CD8-positive, alpha-beta memory T cell (primary cell): ENCODE measurements at regions not wholly inside any gene's neighbourhood (a gene's known extent, or its start where the extent isn't known, plus 50 kb on each side); places are given as distances from the start of the nearest gene placed in this dataset.

ENCODE experiments used
- CTCF ChIA-PET: fragments of 350-600 bp; sonication (Branson Sonifier 250); formaldehyde crosslinking; loops from one replicate; lab custom pipeline; 2021; ENCODE audit warnings: antibody characterized with exemption; lab: Charles Lee
- POLR2A ChIA-PET: fragments of 350-600 bp; sonication (Branson Sonifier 250); formaldehyde crosslinking; loops from one replicate; lab custom pipeline; 2021; ENCODE audit warnings: antibody characterized with exemption; lab: Charles Lee
- DNase-seq, 5 donors: peaks; one replicate each; pipeline versions ENCODE4 v3.0.0 to v3.0.0-alpha.2; 2020 to 2022; ENCODE audit warnings: mixed read lengths in 1 of 5
- H3K27ac ChIP-seq: one replicate; pipeline ENCODE4 v1.7.0; 2013; ENCODE audit warnings: low read depth, mild to moderate bottlenecking, low read length, moderate library complexity
- H3K27me3 ChIP-seq: 2 replicates; pipeline ENCODE4 v1.7.0; 2013; ENCODE audit warnings: low read length, mild to moderate bottlenecking; ENCODE audit not compliant: insufficient read depth, poor library complexity, severe bottlenecking
- H3K36me3 ChIP-seq: 2 replicates; pipeline ENCODE4 v1.7.0; 2013; ENCODE audit warnings: mild to moderate bottlenecking, low read length, moderate library complexity; ENCODE audit not compliant: insufficient read depth
- H3K4me1 ChIP-seq: 2 replicates; pipeline ENCODE4 v1.7.0; 2013; ENCODE audit warnings: mild to moderate bottlenecking, low read length, moderate library complexity; ENCODE audit not compliant: insufficient read depth
- H3K4me3 ChIP-seq: 2 replicates; pipeline ENCODE4 v1.7.0; 2013; ENCODE audit warnings: mild to moderate bottlenecking, low read length
- H3K9me3 ChIP-seq: 2 replicates; pipeline ENCODE4 v1.7.0; 2013; ENCODE audit warnings: mild to moderate bottlenecking, low read length
- H3K27ac Mint-ChIP-seq, 8 donors: one replicate each; pipeline ENCODE4 v1.8.0; 2020 to 2021; ENCODE audit warnings: mixed read lengths in 8 of 8, mild to moderate bottlenecking in 6 of 8, inconsistent platforms in 3 of 8, moderate library complexity in 3 of 8
- H3K27me3 Mint-ChIP-seq, 2 donors: one replicate each; pipeline ENCODE4 v1.8.0; 2020 to 2021; ENCODE audit warnings: mixed read lengths in 2 of 2, mild to moderate bottlenecking in 1 of 2, moderate library complexity in 1 of 2
- H3K36me3 Mint-ChIP-seq, 3 donors: one replicate each; pipeline ENCODE4 v1.8.0; 2020 to 2021; ENCODE audit warnings: mixed read lengths in 3 of 3, inconsistent platforms in 1 of 3, mild to moderate bottlenecking in 1 of 3
- H3K4me1 Mint-ChIP-seq, 3 donors: one replicate each; pipeline ENCODE4 v1.8.0; 2020 to 2021; ENCODE audit warnings: mixed read lengths in 3 of 3, inconsistent platforms in 1 of 3, mild to moderate bottlenecking in 1 of 3
- H3K4me3 Mint-ChIP-seq, 7 donors: one replicate each; pipeline ENCODE4 v1.8.0; 2020 to 2021; ENCODE audit warnings: mixed read lengths in 7 of 7, mild to moderate bottlenecking in 6 of 7, moderate library complexity in 4 of 7, inconsistent platforms in 2 of 7
- H3K9me3 Mint-ChIP-seq, 5 donors: one replicate each; pipeline ENCODE4 v1.8.0; 2020 to 2022; ENCODE audit warnings: mixed read lengths in 5 of 5, mild to moderate bottlenecking in 3 of 5, moderate library complexity in 2 of 5, inconsistent platforms in 1 of 5

GRCh38 chr6:47129129-47129528, 87.0 kb upstream of the ADGRF1 start:
- no peaks in the 10 kb centered on the region for H3K4me1 ChIP-seq
- Mint-ChIP-seq H3K36me3 (no peaks in the 10 kb centered on the region), H3K27ac (no peak overlapping the region), H3K9me3 (peaks cover 0 to 2% (median 0%) of the 10 kb centered on the region in 5 donors), H3K4me3 (no peak overlapping the region), H3K27me3 (peaks cover 0 to 3% of the 10 kb centered on the region in 2 donors), H3K4me1 (no peaks in the 10 kb centered on the region)
- H3K27ac ChIP-seq: no peak overlapping the region
- ChIA-PET CTCF (no interaction called here), POLR2A (no interaction called here)
- H3K27me3 ChIP-seq: no peaks in the 10 kb centered on the region
- no peaks in the 10 kb centered on the region for H3K36me3 ChIP-seq
- no peaks in the 10 kb centered on the region for H3K9me3 ChIP-seq
- no peak overlapping the region for H3K4me3 ChIP-seq
- no peak for DNase-seq

GRCh38 chr6:47126647-47127391, 84.7 kb upstream of the ADGRF1 start:
- DNase-seq: no peak
- no peak overlapping the region for H3K27ac Mint-ChIP-seq
- no peak overlapping the region for H3K4me3 ChIP-seq
- no peaks in the 10 kb centered on the region for H3K36me3 Mint-ChIP-seq
- no peaks in the 10 kb centered on the region for H3K4me1 Mint-ChIP-seq
- H3K36me3 ChIP-seq: no peaks in the 10 kb centered on the region
- POLR2A ChIA-PET: no interaction called here
- H3K27me3 Mint-ChIP-seq: peaks cover 0 to 3% of the 10 kb centered on the region in 2 donors
- peaks cover 0 to 2% (median 0%) of the 10 kb centered on the region in 5 donors for H3K9me3 Mint-ChIP-seq
- no peaks in the 10 kb centered on the region for H3K4me1 ChIP-seq
- no peaks in the 10 kb centered on the region for H3K9me3 ChIP-seq
- H3K4me3 Mint-ChIP-seq: no peak overlapping the region
- CTCF ChIA-PET: no interaction called here
- H3K27ac ChIP-seq: no peak overlapping the region
- no peaks in the 10 kb centered on the region for H3K27me3 ChIP-seq

GRCh38 chr6:47118611-47119010, 76.5 kb upstream of the ADGRF1 start:
- Histone ChIP-seq H3K27me3 (no peaks in the 10 kb centered on the region), H3K4me3 (no peak overlapping the region), H3K36me3 (no peaks in the 10 kb centered on the region), H3K27ac (no peak overlapping the region), H3K4me1 (no peaks in the 10 kb centered on the region), H3K9me3 (no peaks in the 10 kb centered on the region)
- CTCF ChIA-PET: no interaction called here
- peaks cover 0 to 3% of the 10 kb centered on the region in 2 donors for H3K27me3 Mint-ChIP-seq
- H3K36me3 Mint-ChIP-seq: no peaks in the 10 kb centered on the region
- no peaks in the 10 kb centered on the region for H3K4me1 Mint-ChIP-seq
- H3K27ac Mint-ChIP-seq: no peak overlapping the region
- no peak for DNase-seq
- no peak overlapping the region for H3K4me3 Mint-ChIP-seq
- POLR2A ChIA-PET: no interaction called here
- peaks cover 0 to 2% (median 0%) of the 10 kb centered on the region in 5 donors for H3K9me3 Mint-ChIP-seq

GRCh38 chr6:47117314-47117713, 75.2 kb upstream of the ADGRF1 start:
- no peaks in the 10 kb centered on the region for H3K27me3 ChIP-seq
- no peaks in the 10 kb centered on the region for H3K36me3 ChIP-seq
- no peaks in the 10 kb centered on the region for H3K4me1 Mint-ChIP-seq
- H3K36me3 Mint-ChIP-seq: no peaks in the 10 kb centered on the region
- H3K27ac Mint-ChIP-seq: no peak overlapping the region
- no peak overlapping the region for H3K4me3 Mint-ChIP-seq
- ChIA-PET POLR2A (no interaction called here), CTCF (no interaction called here)
- no peak overlapping the region for H3K27ac ChIP-seq
- no peaks in the 10 kb centered on the region for H3K9me3 ChIP-seq
- no peak overlapping the region for H3K4me3 ChIP-seq
- DNase-seq: no peak
- peaks cover 0 to 3% of the 10 kb centered on the region in 2 donors for H3K27me3 Mint-ChIP-seq
- peaks cover 0 to 2% (median 0%) of the 10 kb centered on the region in 5 donors for H3K9me3 Mint-ChIP-seq
- H3K4me1 ChIP-seq: no peaks in the 10 kb centered on the region

GRCh38 chr6:47116606-47117005, 74.5 kb upstream of the ADGRF1 start:
- no peaks in the 10 kb centered on the region for H3K36me3 Mint-ChIP-seq
- Histone ChIP-seq H3K9me3 (no peaks in the 10 kb centered on the region), H3K4me3 (no peak overlapping the region), H3K27me3 (no peaks in the 10 kb centered on the region), H3K36me3 (no peaks in the 10 kb centered on the region), H3K4me1 (no peaks in the 10 kb centered on the region), H3K27ac (no peak overlapping the region)
- H3K27me3 Mint-ChIP-seq: peaks cover 0 to 3% of the 10 kb centered on the region in 2 donors
- no peaks in the 10 kb centered on the region for H3K4me1 Mint-ChIP-seq
- DNase-seq: no peak
- no peak overlapping the region for H3K4me3 Mint-ChIP-seq
- CTCF ChIA-PET: no interaction called here
- peaks cover 0 to 2% (median 0%) of the 10 kb centered on the region in 5 donors for H3K9me3 Mint-ChIP-seq
- POLR2A ChIA-PET: no interaction called here
- no peak overlapping the region for H3K27ac Mint-ChIP-seq

GRCh38 chr6:47116086-47116485, 74.0 kb upstream of the ADGRF1 start:
- Histone ChIP-seq H3K36me3 (no peaks in the 10 kb centered on the region), H3K27me3 (no peaks in the 10 kb centered on the region), H3K4me3 (no peak overlapping the region), H3K4me1 (no peaks in the 10 kb centered on the region), H3K27ac (no peak overlapping the region), H3K9me3 (no peaks in the 10 kb centered on the region)
- no peak for DNase-seq
- no peaks in the 10 kb centered on the region for H3K36me3 Mint-ChIP-seq
- H3K27me3 Mint-ChIP-seq: peaks cover 0 to 3% of the 10 kb centered on the region in 2 donors
- H3K4me1 Mint-ChIP-seq: no peaks in the 10 kb centered on the region
- no peak overlapping the region for H3K27ac Mint-ChIP-seq
- H3K4me3 Mint-ChIP-seq: no peak overlapping the region
- ChIA-PET POLR2A (no interaction called here), CTCF (no interaction called here)
- no peaks in the 10 kb centered on the region for H3K9me3 Mint-ChIP-seq

GRCh38 chr6:47114460-47114859, 72.3 kb upstream of the ADGRF1 start:
- Histone ChIP-seq H3K27me3 (no peaks in the 10 kb centered on the region), H3K9me3 (no peaks in the 10 kb centered on the region), H3K36me3 (no peaks in the 10 kb centered on the region), H3K27ac (no peak overlapping the region), H3K4me1 (no peaks in the 10 kb centered on the region), H3K4me3 (no peak overlapping the region)
- Mint-ChIP-seq H3K36me3 (no peaks in the 10 kb centered on the region), H3K4me1 (no peaks in the 10 kb centered on the region), H3K4me3 (no peak overlapping the region), H3K9me3 (peaks cover 0 to 2% (median 0%) of the 10 kb centered on the region in 5 donors), H3K27me3 (peaks cover 0 to 3% of the 10 kb centered on the region in 2 donors), H3K27ac (no peak overlapping the region)
- CTCF ChIA-PET: no interaction called here
- no peak for DNase-seq
- POLR2A ChIA-PET: no interaction called here

- Mint-ChIP-seq H3K36me3 (no peaks in the 10 kb centered on the region), H3K27ac (no peak overlapping the region), H3K4me3 (no peak overlapping the region), H3K27me3 (peaks cover 0 to 6% of the 10 kb centered on the region in 2 donors), H3K4me1 (no peaks in the 10 kb centered on the region), H3K9me3 (peaks cover 0 to 2% (median 0%) of the 10 kb centered on the region in 5 donors)
- DNase-seq: no peak
- CTCF ChIA-PET: no interaction called here
- POLR2A ChIA-PET: no interaction called here
- Histone ChIP-seq H3K36me3 (no peaks in the 10 kb centered on the region), H3K9me3 (no peaks in the 10 kb centered on the region), H3K27me3 (no peaks in the 10 kb centered on the region), H3K4me3 (no peak overlapping the region), H3K4me1 (no peaks in the 10 kb centered on the region), H3K27ac (no peak overlapping the region)
These were observed 70.2 kb upstream of the ADGRF1 start for GRCh38 chr6:47112317-47112716.
